ENCODE measurements at regions not wholly inside any gene's neighbourhood (a gene's known extent, or its start where the extent isn't known, plus 50 kb on each side); places are given as distances from the start of the nearest gene placed in this dataset.
"Not testable (repeated sequence)": the region's sequence is repeated elsewhere in the genome, so short reads cannot be mapped to it uniquely, and the experiment has no call there.

- CTCF ChIA-PET: interaction anchor here (1.0 to 2.4 kb wide), 7 partner anchors 21 to 883 kb away, joined by 3 to 6 read pairs (median 3); no protein-coding TSS in a partner anchor
- POLR2A ChIA-PET: interaction anchor here (0.6 kb wide), 1 partner anchor 46 kb away, joined by 3 read pairs; no protein-coding TSS in a partner anchor
These were observed 116.6 kb upstream of the GRK3 start for GRCh38 chr22:25447686-25448434.

GRCh38 chr22:25448435-25449051, 115.9 kb upstream of the GRK3 start:
- ChIA-PET CTCF (interaction anchor here (1.3 to 2.4 kb wide), 3 partner anchors 32 to 258 kb away, joined by 3 to 6 read pairs (median 3); no protein-coding TSS in a partner anchor), POLR2A (no interaction called here)

- ChIA-PET POLR2A (no interaction called here), CTCF (interaction anchor here (0.7 kb wide), 1 partner anchor 233 kb away, joined by 4 read pairs; no protein-coding TSS in a partner anchor)
These were observed 114.6 kb upstream of the GRK3 start for GRCh38 chr22:25449781-25450317.

GRCh38 chr22:25451480-25452114, 112.9 kb upstream of the GRK3 start:
- CTCF ChIA-PET: interaction anchor here (0.6 to 1.8 kb wide), 2 partner anchors 10 to 43 kb away, joined by 3 to 8 read pairs; no protein-coding TSS in a partner anchor

GRCh38 chr22:25452116-25452700, 112.3 kb upstream of the GRK3 start:
- ChIA-PET POLR2A (no interaction called here), CTCF (interaction anchor here (1.8 kb wide), 1 partner anchor 10 kb away, joined by 8 read pairs; no protein-coding TSS in a partner anchor)

More at GRCh38 chr22:25451480-25452114, 112.9 kb upstream of the GRK3 start:
- POLR2A ChIA-PET: no interaction called here

GRCh38 chr22:25453058-25453457, 111.4 kb upstream of the GRK3 start:
- ChIA-PET POLR2A (no interaction called here), CTCF (no interaction called here)

GRCh38 chr22:25453557-25453956, 110.9 kb upstream of the GRK3 start:
- CTCF ChIA-PET: no interaction called here
- POLR2A ChIA-PET: no interaction called here

- POLR2A ChIA-PET, CTCF ChIA-PET: not testable (repeated sequence)
These were observed 108.0 kb upstream of the GRK3 start for GRCh38 chr22:25456300-25457043.

GRCh38 chr22:25458631-25459030, 105.8 kb upstream of the GRK3 start:
- POLR2A ChIA-PET, CTCF ChIA-PET: not testable (repeated sequence)

GRCh38 chr22:25460682-25461081, 103.8 kb upstream of the GRK3 start:
- CTCF ChIA-PET: interaction anchor here (2.9 kb wide), 1 partner anchor 312 kb away, joined by 16 read pairs; no protein-coding TSS in a partner anchor
- POLR2A ChIA-PET: not testable (repeated sequence)

- POLR2A ChIA-PET: no interaction called here
- CTCF ChIA-PET: interaction anchor here (0.6 to 2.9 kb wide), 4 partner anchors 10 to 312 kb away, joined by 3 to 16 read pairs (median 7); no protein-coding TSS in a partner anchor
These were observed 103.2 kb upstream of the GRK3 start for GRCh38 chr22:25461301-25461700.

- ChIA-PET POLR2A (interaction anchor here (0.6 kb wide), 1 partner anchor 1040 kb away, joined by 3 read pairs; no protein-coding TSS in a partner anchor), CTCF (interaction anchor here (0.6 to 2.9 kb wide), 7 partner anchors 11 to 319 kb away, joined by 3 to 16 read pairs (median 3); no protein-coding TSS in a partner anchor)
These were observed 101.8 kb upstream of the GRK3 start for GRCh38 chr22:25462474-25463346.

GRCh38 chr22:25463347-25463628, 101.2 kb upstream of the GRK3 start:
- POLR2A ChIA-PET: not testable (repeated sequence)
- CTCF ChIA-PET: interaction anchor here (1.8 to 2.9 kb wide), 2 partner anchors 81 to 310 kb away, joined by 4 to 16 read pairs; no protein-coding TSS in a partner anchor

GRCh38 chr22:25464326-25464725, 100.1 kb upstream of the GRK3 start:
- POLR2A ChIA-PET, CTCF ChIA-PET: not testable (repeated sequence)

GRCh38 chr22:25465949-25466348, 98.5 kb upstream of the GRK3 start:
- ChIA-PET POLR2A (no interaction called here), CTCF (no interaction called here)

GRCh38 chr22:25472382-25472781, 92.1 kb upstream of the GRK3 start:
- ChIA-PET CTCF (interaction anchor here (0.7 kb wide), 1 partner anchor 278 kb away, joined by 3 read pairs; no protein-coding TSS in a partner anchor), POLR2A (no interaction called here)

- CTCF ChIA-PET: no interaction called here
- POLR2A ChIA-PET: interaction anchor here (0.8 kb wide), 1 partner anchor 88 kb away, joined by 3 read pairs; no protein-coding TSS in a partner anchor
These were observed 89.0 kb upstream of the GRK3 start for GRCh38 chr22:25475257-25476022.
